ENCODE measurements at regions not wholly inside any gene's neighbourhood (a gene's known extent, or its start where the extent isn't known, plus 50 kb on each side); places are given as distances from the start of the nearest gene placed in this dataset.
"Not testable (repeated sequence)": the region's sequence is repeated elsewhere in the genome, so short reads cannot be mapped to it uniquely, and the experiment has no call there.

DNA sequence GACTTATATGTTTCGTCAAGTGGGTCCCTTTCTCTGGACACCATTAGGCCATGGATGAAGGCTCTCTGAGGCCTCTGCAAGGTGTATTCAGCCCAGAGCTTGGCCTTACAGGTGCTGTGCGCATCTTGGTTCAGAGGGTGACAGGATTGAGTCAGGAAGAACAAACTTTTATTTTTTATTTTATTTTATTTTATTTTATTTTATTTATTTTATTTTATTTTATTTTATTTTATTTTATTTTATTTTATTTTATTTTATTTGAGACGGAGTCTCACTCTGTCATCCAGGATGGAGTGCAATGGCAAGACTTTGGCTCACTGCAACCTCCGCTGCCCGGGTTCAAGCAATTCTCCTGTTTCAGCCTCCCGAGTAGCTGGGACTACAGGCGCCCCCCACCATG, 370.4 kb upstream of the CLNK start:
- not testable (repeated sequence) for DNase-seq

DNA sequence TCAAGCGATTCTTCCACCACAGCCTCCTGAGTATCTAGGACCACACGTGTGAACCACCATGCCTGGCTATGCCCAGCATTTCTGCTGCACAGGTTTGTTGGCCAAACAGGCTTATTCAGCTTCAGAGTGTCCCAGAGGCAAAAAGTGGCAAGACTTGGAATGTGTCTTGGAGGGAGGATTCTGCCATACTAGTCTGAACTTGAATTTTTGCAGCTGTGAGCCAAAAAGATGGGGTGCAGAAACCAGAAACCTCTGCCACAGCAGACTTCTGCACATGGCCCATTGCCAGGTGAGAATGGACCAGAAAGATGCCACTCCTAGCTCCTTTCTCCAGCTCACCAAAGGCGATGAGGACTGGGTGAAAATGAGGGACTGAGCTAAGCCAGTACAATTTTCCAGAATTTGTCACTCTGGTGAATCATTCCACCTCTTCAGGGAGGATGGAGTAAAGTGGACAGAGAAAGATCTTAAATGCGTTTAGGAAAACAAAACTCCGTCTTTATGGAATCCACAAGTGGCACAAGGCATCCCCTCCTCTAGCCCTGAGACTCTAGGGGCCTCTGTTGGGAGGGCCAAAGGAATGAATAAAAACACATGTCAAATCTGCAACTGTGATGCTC, 369.1 kb upstream of the CLNK start:
- no peak for DNase-seq

DNA sequence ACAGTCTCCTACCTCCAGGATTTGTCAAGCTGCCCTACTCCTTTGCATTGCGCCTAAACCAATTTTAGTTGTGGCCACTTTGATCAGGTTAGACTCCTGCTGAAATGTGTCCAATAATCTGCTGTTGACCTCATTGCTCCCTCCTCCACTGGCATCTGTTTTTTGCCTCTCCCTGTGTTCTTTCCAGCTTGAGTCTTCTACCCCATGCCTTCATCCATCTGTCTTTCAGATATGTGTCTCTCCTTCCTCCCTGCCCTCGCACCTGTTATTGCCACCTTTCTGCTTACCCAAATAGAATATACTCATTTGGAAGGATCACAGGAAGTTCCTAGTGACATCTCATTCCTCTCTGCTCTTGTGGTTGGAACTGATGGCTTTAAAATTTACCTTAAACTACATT, 366.6 kb upstream of the CLNK start:
- no peak for DNase-seq

DNA sequence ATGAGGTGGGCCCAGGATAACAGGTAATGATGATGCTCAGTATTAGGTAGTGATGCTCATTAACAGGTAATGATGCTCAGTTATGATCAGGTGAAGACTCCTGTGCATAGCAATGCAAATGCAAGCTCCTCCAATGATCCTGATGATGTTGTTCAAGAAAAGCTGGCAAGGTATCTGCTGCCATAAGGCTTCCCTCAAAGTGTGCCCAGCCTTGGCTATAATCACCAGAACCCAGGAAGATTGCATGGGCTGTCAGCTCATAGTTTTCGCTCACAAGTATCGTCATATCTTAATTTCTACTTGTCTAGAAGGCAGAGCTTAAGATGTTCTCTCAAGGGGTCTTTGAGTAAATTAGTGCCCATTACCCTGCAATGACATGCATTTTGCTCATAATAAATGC, 366.2 kb upstream of the CLNK start:
- no peak for DNase-seq

DNA sequence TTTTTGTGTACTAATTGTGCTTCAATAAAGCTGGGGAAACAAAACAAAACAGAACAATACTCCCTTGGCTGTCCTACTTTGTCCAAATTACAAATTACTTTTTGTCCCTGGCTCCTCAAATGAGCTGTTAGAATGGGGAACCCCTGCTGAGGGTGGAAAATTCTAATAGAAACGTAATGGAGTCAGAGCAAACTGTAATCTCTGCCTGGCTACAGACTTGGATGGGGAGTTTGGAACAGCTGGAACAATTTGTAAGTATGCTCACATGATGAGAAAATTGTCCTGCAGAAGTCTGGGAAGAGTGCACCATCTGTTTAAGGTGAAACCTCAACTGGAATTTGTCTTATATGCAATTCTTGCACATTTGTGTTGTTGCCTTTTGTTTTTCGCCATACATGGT, 364.4 kb upstream of the CLNK start:
- no peak for DNase-seq

DNA sequence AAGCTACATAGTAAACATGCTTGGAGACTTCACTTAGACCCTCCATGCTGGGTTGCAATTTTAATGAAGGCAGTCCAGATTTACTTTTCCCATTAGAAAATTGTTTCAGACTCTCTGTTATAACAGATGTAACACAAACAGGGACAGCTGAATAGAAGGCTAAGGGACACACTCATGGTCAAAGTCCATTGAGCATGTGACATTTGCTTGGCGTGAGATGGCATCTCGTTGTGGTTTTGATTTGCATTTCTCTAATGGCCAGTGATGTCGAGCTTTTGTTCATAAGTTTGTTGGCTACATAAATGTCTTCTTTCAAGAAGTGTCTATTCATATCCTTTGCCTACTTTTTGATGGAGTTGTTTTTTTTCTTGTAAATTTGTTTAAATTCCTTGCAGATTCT, 358.2 kb upstream of the CLNK start:
- DNase-seq = no peak

DNA sequence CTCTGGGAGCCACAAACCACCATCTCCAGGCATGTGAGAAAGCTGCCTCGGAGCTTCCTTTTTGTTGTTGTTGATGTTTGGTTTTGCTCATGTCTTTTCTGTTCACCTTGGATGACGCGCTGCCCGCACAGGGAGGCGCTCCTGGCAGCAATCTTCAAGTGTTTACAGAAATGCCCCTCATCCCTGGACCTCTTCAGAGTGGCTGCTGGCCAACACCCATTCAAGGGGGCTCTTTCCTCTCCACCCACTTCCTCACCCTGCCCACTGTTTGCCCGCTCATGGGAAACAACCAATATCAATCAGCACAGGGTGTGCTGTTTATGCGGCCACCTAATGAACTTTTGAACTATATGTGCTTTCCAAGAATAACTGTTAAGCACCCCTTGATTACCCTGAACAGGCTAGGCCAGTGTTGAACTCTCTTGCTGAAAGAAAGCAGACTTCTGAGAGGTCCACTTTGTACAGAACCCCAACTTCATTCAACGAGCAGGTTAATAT, 355.1 kb upstream of the CLNK start:
- no peak for DNase-seq

DNA sequence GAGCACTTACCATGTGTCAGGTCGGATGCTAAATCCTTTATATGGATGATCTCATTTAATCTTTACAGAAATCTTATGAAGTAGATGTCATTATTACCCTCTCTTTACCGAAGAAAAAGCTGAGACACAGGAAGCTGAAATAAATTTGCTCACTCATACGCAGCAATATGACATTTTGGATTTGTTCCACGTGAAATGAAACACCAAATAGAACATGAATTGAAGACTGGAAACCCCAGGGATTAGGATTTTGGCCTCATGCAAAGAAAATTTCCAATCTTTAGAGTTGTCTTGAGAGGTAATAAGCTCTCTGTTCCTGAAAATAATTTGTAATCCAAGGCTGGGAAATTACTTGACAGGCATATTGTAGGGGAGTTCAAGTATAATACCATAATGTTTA, 354.4 kb upstream of the CLNK start:
- DNase-seq = no peak

DNA sequence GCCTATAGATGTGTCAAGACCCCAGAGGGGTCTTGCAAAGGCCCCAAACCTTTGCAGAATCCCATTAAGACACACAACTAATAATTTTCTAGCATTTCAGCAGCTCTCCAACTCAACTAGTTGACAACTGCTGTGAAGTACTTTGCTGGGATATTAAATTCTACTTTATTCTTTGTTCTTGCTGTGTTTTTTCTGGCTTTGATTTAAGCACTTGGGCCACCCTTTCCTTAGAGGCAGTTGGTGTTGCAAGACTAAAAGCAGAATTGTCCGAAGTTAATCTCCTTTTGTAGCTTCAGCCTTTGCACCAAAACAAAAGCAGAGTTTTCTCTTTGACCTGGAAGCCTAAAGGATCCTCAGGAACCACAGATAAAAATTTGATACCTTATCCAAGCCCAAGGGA, 353.1 kb upstream of the CLNK start:
- DNase-seq = no peak

DNA sequence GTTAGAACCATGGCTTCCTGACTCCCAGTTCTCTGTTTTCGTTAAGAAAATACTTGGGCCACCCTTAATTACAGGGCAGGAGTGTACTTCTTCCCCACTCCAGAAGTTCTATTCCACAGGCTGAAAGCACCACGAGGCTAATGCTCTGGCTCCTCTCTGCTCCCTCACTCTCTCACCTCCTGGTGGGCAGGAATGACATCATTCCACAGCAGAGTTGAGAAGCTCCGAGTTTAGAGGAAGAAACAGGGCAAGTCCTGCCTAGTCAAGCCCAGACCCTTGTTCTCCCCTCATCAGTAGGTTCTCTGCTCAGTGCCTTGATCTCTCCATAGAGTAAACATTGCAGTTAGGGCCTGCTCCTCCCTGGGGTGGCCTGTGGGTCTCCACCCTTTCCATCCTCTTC, 343.8 kb upstream of the CLNK start:
- DNase-seq = no peak

DNA sequence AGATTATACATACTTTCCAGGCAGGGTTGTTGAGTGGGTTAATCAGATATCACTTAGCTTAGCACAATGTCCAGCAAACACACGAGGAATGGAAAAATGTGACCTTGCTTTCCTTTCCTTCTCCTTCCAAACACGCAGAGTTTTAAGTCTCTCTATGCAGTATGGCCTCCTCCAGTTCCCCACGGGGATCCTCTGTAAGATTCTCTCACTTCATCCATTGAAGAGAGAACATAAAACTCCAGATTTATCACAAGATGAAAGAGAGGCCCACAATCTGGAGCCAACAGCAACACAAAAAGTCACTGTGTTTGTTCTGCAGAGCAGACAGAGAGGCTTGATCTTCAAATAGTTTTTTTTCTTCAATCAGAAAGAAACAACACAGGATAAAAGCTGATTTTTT, 336.8 kb upstream of the CLNK start:
- no peak for DNase-seq

DNA sequence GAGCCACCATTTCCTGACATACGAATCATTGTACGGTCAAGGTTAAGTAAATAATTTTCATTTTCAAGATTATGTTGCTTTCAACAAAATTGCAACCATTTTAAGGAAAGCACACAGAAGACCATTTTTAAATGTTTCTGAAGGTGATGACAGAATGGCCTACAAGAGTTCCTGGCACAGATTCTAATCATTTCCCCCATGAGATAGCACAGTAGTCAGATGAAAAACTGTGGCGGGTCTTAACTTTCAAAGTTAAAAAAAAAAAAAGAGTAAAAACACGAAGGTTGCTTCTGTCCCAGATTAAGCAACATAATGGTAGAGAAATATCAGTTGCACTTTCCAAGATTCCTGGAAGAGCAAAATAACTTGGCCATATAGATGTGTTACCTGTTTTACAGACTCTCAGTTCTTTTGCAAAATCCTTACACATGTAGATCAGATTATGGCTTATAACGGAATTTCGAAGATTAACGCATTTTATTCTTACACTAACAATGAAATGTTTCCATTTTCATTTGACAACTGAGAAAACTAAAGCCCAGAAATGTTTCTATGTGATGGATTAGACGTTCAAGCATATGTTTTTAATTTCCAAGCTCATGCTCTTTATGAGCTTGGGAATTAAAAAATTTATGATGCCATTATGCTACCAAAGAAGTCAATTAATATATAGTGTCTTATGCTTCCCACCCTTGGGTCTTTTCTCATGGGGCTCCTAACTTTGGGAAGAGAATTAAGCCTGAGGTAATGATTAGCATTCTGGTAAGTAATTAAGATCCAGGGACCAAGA, 335.1 kb upstream of the CLNK start:
- no peak for DNase-seq

DNA sequence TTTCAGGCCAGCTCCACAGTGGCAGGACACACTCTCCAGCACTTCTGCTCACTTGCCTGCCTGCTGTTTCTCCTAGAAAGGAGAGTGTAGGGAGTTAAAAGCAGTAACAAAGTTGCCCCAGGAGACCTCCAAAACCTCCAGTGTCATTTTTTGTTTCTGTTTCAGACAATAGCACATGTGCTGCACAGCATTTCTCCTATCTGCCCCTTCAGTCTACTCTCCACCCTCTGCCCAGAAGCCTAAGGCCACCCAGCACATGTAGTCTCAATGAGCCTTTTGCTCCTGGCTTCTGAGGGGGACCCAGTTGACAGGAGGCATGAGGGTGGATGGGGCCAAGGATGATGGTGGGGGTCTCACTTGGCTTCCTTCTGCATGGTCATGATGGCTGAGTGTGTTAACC, 329.6 kb upstream of the CLNK start:
- no peak for DNase-seq

DNA sequence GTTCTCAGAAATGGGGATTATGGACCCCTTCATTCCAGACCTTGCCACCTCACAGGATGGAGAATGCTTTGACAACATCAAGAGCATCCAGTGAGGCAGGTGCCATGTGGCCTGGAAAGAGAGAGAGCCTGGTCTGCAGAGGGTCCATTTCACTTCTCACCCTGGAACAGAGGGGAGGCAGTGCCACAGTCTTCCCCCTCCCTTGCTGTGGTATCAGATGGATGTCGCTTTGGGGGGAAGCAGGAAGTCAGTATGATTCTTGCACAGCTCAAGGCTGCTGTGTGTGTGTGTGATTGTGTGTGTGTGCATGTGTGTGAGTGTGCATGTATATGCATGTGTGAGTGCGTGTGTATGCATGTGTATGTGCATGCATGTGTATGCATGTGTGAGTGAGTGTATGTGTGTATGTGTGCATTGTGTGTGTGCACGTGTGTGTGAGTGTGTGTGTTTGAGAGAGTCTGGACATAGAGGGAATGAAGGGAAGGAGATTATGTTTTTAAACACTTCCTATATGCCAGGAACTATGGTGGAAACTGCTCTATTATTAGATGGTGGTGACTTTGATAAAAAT, 328.6 kb upstream of the CLNK start:
- no peak for DNase-seq

DNA sequence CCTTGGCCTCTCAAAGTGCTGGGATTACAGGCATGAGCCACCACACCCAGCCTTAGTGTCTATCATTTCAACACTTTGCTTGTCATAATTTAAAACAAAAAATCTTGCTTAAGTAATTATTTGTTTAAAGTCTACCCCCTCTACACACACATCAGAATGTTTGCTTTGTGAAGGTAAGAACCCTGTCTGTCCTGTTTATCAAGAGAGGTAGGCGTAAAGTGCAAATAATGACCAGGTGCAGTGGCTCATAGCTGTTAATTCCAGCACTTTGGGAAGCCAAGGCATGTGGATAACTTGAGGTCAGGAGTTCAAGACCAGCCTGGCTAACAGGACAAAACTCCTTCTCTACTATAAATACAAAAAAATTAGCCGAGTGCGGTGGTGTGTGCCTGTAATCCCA, 326.7 kb upstream of the CLNK start:
- no peak for DNase-seq

DNA sequence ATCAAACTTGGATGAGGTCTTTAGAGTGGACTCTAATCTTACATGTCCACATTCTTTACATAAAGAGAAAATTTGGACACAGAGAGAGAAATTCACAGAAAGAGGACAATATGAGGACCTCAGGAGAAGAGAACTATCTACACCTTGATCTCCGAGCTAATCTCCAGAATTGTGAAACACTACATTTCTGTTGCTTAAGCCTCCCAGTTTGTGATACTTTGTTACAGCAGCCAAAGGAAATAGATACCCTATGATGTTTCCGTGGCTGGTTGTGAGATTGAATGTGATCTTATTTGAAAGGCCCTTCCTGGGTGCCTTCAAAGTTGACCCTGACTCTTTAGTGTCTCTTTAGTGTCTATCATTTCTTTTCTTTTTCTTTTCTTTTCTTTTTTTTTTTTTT, 326.1 kb upstream of the CLNK start:
- no peak for DNase-seq

DNA sequence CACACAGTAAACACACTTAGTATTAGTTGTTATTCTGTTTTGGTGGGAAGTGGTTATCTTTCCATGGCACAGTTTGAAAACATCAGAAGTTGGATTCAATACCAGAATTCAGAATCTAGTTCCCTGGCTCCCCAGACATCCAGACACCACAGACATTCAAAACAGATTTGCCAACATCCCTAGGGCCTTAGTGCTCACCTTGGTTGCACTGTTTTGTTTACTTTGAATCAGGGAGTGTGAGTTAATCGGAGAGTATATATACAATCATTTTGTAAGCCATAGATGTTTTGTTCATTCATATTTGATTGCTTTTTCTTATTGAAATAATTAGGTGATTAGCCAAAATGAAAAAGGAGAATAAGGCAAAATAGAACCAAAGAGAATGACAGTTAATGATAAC, 324.7 kb upstream of the CLNK start:
- DNase-seq = no peak

DNA sequence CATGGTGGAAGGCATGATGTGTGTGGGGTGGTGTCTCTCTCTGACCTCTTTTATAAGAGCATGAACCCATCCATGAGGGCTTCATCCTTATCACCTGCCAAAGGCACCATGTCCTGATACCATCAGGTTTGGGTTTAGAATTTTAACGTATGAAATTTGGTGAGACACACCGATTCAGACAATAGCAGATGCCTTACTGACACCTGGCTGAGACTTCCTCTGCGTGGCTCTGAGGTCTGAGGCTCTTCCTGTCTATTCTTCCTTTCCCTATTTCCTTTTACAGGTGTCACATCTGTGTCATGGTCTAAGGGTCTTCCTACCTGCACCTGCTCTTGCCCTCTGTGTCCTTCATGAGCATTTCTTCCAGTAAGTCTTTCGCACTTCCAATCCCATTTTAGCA, 320.7 kb upstream of the CLNK start:
- no peak for DNase-seq

DNA sequence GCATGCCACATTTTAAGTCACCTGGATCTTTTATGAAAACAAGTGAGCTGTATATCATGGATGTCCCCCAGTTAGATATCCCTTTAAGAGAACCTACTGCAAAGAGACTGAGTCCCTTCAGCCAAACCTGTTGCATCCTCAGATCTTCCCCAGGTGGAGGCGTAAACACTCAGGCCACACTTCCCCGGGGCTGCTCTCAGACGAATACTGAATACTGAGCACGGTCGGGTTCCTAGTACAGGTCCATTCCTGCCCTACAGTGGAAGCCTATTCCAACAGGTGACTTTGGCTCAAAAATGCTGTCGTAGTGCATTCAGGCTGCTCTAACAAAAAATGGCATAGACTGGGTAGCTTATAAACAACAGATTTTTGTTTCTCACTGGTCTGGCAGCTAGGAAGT, 320.2 kb upstream of the CLNK start:
- no peak for DNase-seq

DNA sequence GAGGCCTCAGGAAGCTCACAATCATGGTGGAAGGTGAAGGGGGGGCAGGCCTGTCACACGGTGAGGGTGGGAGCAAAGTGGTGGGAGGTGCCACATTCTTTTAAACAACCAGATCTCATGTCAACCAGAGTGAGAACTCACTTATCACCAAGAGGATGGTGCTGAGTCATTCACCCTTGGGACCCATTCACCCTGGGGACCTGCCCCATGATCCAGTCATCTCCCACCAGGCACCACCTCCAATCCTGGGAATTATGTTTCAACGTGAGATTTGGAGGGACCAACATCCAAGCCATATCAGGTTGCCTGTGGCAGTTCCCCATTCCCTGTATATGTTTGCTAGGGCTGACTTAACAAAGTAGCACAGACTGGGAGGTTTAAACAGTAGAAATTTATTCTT, 318.4 kb upstream of the CLNK start:
- DNase-seq = no peak

DNA sequence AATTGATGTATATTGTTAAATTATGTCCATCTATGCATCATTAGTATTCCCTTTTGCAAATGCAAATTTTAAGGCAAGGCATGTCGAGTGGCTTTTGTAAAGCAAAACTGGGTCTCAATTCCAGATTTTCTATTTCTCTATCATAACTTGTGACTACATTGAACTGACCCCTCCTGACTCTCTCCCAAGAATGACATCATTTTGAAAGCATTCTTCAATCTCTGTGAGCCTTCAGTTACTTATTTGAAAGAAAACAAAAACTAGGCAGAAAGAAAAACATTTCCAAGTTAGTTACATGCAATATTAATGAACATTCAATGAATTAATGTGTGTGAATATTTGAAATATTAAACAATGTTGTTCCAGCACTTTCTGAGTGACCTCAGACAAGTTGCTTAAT, 314.3 kb upstream of the CLNK start:
- DNase-seq = no peak

DNA sequence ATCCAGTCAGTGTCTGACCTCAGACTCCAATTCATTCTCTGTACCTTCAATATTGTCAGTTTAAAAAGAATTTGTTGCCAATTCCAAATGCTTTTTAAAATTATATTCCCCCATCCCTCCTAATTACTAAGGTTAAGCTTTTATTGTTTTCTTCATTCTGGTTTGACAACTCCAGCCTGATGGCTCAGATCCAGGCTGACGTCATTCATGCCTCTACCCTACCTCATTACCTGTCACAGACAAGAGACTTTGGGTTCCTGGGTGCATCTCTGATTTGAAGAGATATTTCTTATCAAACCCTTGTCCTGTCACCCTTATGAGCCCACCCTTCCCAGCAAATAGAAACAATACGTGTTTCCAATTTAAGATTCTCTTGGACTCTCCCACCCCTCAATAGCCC, 300.2 kb upstream of the CLNK start:
- no peak for DNase-seq
